ENCODE measurements at regions not wholly inside any gene's neighbourhood (a gene's known extent, or its start where the extent isn't known, plus 50 kb on each side); places are given as distances from the start of the nearest gene placed in this dataset.

DNA sequence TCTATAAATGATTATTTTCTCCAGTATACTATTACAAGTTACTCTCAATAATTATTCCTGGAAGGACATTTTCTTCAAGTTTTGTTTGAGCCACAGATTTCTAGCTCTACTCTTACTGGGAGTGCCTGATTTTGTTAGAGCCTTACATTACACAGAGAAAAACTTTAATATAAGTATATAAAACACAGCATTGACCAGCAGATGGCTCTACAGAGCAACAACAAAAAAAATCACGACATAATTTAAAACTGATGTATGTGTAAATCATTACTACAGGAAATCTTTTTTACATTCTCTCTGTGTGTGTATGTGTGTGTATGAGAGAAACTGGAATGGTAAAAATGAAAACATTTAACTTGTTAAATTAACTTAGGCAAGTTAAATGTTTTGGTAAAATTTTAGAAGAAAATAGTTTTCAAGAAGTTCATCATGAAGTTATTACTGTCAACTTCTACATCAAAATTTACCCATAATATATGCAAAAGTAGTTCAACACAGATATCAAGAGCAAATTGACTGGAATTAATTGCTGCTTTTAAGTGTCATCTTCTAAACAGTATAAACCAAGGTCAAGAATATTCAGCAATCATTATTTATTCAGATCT lies 103.3 kb downstream of the MDH1 start:
- intact Hi-C loops (cut with DNase I; ENCODE audit: low total_unique reads): loop anchor here (10.0 kb wide), 1 partner anchor 163 kb away; no protein-coding TSS in a partner anchor
- peak in 1 of 2 donors; percentile 22 for DNase-seq
- Histone ChIP-seq H3K27ac (no peak overlapping the region), H3K4me1 (no peaks in the 10 kb centered on the region), H3K9me3 (no peaks in the 10 kb centered on the region), H3K27me3 (no peaks in the 10 kb centered on the region), H3K36me3 (no peaks in the 10 kb centered on the region), H3K4me3 (no peak overlapping the region)
- no peak for TF ChIP-seq POLR2A (IDR thresholded peaks at IDR 0.05)
- peak; percentile 56 to 64 (median 60) for TF ChIP-seq CTCF (IDR thresholded peaks at IDR 0.05)

DNA sequence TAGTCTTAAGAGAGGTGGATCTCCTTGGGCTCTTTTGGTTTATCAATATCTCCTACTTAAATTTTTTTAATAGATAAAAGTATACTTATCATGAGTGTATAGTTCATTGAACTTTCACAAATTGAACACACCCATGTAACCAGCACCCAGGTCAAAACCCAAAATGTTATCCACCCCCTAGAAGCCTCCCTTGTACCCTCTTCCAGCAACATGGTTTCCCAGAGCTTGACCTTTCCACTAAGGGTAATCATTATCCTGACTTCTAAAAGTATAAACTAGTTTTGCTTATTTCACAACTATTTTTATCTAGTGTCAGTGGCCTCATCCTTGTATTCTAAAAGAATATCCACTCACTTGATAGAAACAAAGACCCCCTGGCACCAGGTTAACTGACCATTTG lies 106.8 kb downstream of the MDH1 start:
- no peak for DNase-seq
- Histone ChIP-seq H3K36me3 (no peaks in the 10 kb centered on the region), H3K4me3 (no peak overlapping the region), H3K27ac (no peak overlapping the region), H3K9me3 (no peaks in the 10 kb centered on the region), H3K4me1 (peaks cover 0 to 4% of the 10 kb centered on the region in 2 donors), H3K27me3 (no peaks in the 10 kb centered on the region)
- TF ChIP-seq CTCF (IDR thresholded peaks at IDR 0.05): no peak
- TF ChIP-seq POLR2A (IDR thresholded peaks at IDR 0.05): no peak
- intact Hi-C loops (cut with DNase I; ENCODE audit: low total_unique reads): loop anchor here (10.0 kb wide), 1 partner anchor 159 kb away; no protein-coding TSS in a partner anchor

DNA sequence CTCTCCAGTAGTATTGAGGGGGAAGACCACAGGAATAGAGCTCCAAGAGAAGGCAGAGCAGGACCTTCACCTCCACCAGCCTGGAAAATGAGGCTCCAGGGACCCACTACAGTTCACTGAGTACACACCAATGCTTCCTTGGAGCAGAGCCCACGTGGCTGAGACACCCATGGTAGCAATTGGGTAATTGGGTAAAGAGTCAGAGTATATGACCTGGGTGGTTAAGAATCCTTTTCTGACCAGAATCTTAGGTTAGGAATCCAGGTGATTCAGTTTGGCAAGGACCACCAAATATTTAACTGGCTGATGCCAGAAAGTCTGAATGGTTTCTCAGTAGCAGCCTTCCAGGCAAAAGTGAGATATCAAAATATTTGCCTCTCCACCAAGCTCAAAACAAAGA lies 107.7 kb downstream of the MDH1 start:
- H3K4me1 ChIP-seq: peaks cover 0 to 4% of the 10 kb centered on the region in 2 donors
- no peaks in the 10 kb centered on the region for H3K9me3 ChIP-seq
- H3K27ac ChIP-seq: no peak overlapping the region
- TF ChIP-seq CTCF (IDR thresholded peaks at IDR 0.05): no peak
- no peak for TF ChIP-seq POLR2A (IDR thresholded peaks at IDR 0.05)
- intact Hi-C loops (cut with DNase I; ENCODE audit: low total_unique reads): loop anchor here (10.0 kb wide), 1 partner anchor 158 kb away; no protein-coding TSS in a partner anchor
- H3K36me3 ChIP-seq: no peaks in the 10 kb centered on the region
- H3K27me3 ChIP-seq: no peaks in the 10 kb centered on the region
- no peak overlapping the region for H3K4me3 ChIP-seq
- no peak for DNase-seq

- TF ChIP-seq CTCF (IDR thresholded peaks at IDR 0.05) (no peak), POLR2A (IDR thresholded peaks at IDR 0.05) (no peak)
Observed at GRCh38 chr2:63697160-63697559, 108.4 kb downstream of the MDH1 start.

GRCh38 chr2:63698786-63699548 lies 110.2 kb downstream of the MDH1 start:
- Histone ChIP-seq H3K4me3 (no peak overlapping the region), H3K4me1 (peaks cover 0 to 4% of the 10 kb centered on the region in 2 donors), H3K27ac (peak overlapping the region; percentile 68 to 71), H3K9me3 (no peaks in the 10 kb centered on the region), H3K27me3 (no peaks in the 10 kb centered on the region), H3K36me3 (no peaks in the 10 kb centered on the region)
- no peak for TF ChIP-seq POLR2A (IDR thresholded peaks at IDR 0.05)
- TF ChIP-seq CTCF (IDR thresholded peaks at IDR 0.05): peak; percentile 58 to 69 (median 62)
- intact Hi-C loops (cut with DNase I; ENCODE audit: low total_unique reads): loop anchor here (10.0 kb wide), 1 partner anchor 156 kb away; no protein-coding TSS in a partner anchor
- DNase-seq: peak; percentile 70 to 78

More at GRCh38 chr2:63697160-63697559, 108.4 kb downstream of the MDH1 start:
- H3K36me3 ChIP-seq: no peaks in the 10 kb centered on the region
- no peaks in the 10 kb centered on the region for H3K9me3 ChIP-seq
- intact Hi-C loops (cut with DNase I; ENCODE audit: low total_unique reads): loop anchor here (10.0 kb wide), 1 partner anchor 158 kb away; no protein-coding TSS in a partner anchor
- DNase-seq: no peak
- H3K27ac ChIP-seq: no peak overlapping the region
- H3K4me1 ChIP-seq: peaks cover 0 to 4% of the 10 kb centered on the region in 2 donors
- H3K4me3 ChIP-seq: no peak overlapping the region
- H3K27me3 ChIP-seq: no peaks in the 10 kb centered on the region

All from uterus (tissue), 3 donors.